ENCODE measurements at regions not wholly inside any gene's neighbourhood (a gene's known extent, or its start where the extent isn't known, plus 50 kb on each side); places are given as distances from the start of the nearest gene placed in this dataset.
"Not testable (repeated sequence)": the region's sequence is repeated elsewhere in the genome, so short reads cannot be mapped to it uniquely, and the experiment has no call there.

DNA sequence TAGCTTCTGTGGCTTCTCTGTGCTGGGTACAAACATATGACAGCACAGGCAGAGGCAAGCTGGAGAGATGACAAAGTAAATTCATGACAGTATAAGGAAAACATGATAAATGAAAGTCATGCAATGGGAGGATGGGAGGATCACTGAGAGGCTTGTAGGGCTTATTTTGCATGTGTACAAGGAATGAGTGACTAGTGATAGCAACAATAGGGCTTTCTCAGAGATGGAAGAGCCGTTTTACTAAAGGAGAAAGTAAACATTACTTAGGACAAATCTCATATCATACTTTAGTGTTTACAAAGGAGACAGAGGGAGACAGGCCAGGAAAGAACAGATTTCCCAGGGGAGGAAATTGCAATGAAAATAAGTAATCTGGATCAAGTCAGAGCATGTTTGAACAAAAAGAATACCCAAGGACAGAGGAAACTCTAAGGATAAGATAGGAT is 82.5 kb upstream of the RBMS1 start:
- no peak overlapping the region for H3K4me3 Mint-ChIP-seq
- H3K36me3 Mint-ChIP-seq (ENCODE audit: low read depth), result no peaks in the 10 kb centered on the region
- H3K27me3 Mint-ChIP-seq, result no peaks in the 10 kb centered on the region
- H3K4me1 Mint-ChIP-seq (ENCODE audit: low read depth), result peaks cover 12% of the 10 kb centered on the region
- intact Hi-C loops (cut with micrococcal nuclease), result no loop called here
- no peak overlapping the region for H3K27ac Mint-ChIP-seq
- no peaks in the 10 kb centered on the region for H3K9me3 Mint-ChIP-seq

DNA sequence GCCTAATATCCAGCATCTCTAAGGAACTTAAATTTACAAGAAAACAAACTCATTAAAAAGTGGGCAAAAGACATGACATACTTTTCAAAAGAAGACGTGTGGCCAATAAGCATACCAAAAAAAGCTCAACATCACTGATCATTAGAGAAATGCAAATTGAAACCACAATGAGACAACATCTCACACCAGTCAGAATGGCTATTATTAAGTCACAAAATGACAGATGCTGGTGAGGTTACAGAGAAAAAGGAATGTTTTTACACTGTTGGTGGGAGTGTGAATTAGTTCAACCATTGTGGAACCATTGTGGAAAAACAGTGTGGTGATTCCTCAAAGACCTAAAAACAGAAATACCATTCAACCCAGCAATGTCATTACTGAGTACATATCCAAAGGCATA is 83.5 kb upstream of the RBMS1 start:
- H3K27ac Mint-ChIP-seq; H3K36me3 Mint-ChIP-seq (ENCODE audit: low read depth); H3K9me3 Mint-ChIP-seq; H3K27me3 Mint-ChIP-seq; intact Hi-C loops (cut with micrococcal nuclease); H3K4me1 Mint-ChIP-seq (ENCODE audit: low read depth); H3K4me3 Mint-ChIP-seq: not testable (repeated sequence)

DNA sequence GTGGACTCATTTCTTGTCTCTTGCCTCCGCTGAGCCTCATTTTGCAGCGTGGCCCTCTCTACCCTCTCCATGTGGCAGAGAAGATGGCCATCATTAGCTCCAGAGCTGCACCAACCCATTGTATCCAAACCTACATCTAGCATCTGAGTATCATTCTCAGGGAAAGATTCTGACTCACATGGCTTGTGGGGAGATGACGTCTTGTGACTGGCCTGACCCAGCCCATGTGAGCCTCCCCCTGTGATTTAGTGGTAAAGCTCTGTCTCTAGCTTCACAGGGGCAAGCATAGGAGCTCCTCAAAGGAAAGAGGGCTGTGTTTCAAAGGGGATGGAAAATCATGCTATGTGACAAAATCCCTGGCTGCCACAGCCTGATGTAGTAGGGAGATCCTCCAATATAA is 87.4 kb upstream of the RBMS1 start:
- intact Hi-C loops (cut with micrococcal nuclease), result no loop called here
- H3K36me3 Mint-ChIP-seq (ENCODE audit: low read depth), result no peaks in the 10 kb centered on the region
- H3K4me1 Mint-ChIP-seq (ENCODE audit: low read depth), result peaks cover 10% of the 10 kb centered on the region
- H3K27ac Mint-ChIP-seq, result no peak overlapping the region
- no peaks in the 10 kb centered on the region for H3K9me3 Mint-ChIP-seq
- no peak overlapping the region for H3K4me3 Mint-ChIP-seq
- no peaks in the 10 kb centered on the region for H3K27me3 Mint-ChIP-seq

DNA sequence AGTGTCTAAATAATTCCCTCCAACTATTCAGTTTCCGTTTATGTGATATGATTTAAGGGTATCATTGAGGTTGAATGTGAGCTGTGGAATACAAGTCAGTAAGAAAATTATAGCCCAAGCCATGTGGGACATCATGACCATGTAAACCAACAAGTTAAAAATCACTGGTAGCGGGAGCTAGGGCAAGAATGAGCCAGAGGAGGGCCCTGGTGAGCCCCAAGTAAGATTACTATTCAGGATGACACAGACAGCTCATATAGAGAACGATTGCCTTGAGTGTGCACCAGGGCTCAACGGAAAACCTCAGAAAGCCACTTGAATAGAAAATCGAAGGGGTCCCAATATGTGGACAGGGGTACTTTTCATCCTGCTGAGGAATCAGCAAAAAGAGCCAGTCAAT is 87.8 kb upstream of the RBMS1 start:
- Mint-ChIP-seq H3K27me3 (no peaks in the 10 kb centered on the region), H3K9me3 (no peaks in the 10 kb centered on the region), H3K4me3 (no peak overlapping the region), H3K27ac (no peak overlapping the region), H3K4me1 (ENCODE audit: low read depth) (peaks cover 12% of the 10 kb centered on the region), H3K36me3 (ENCODE audit: low read depth) (no peaks in the 10 kb centered on the region)
- intact Hi-C loops (cut with micrococcal nuclease), result no loop called here

DNA sequence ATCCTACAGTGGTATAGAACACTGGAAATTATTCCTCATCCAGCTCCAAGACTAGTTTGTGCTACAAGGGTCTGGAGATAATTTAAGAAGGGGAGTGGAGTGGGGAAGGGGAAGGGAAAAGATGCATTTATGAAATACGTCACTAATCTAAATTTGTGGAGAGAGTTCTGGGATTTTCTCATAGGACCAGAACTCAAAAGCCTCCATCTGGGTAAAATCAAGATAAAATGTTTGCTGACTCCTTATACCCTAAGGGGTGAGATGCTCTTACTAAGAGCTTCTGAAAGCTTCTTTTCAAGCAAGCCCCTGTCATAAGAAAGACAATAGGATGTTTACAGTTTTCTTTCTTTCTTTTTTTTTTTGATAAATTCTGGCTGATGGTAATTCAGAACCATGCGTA is 88.5 kb upstream of the RBMS1 start:
- Mint-ChIP-seq H3K4me3 (no peak overlapping the region), H3K27ac (no peak overlapping the region), H3K9me3 (no peaks in the 10 kb centered on the region), H3K4me1 (ENCODE audit: low read depth) (peaks cover 12% of the 10 kb centered on the region), H3K36me3 (ENCODE audit: low read depth) (no peaks in the 10 kb centered on the region), H3K27me3 (no peaks in the 10 kb centered on the region)
- intact Hi-C loops (cut with micrococcal nuclease), result no loop called here

DNA sequence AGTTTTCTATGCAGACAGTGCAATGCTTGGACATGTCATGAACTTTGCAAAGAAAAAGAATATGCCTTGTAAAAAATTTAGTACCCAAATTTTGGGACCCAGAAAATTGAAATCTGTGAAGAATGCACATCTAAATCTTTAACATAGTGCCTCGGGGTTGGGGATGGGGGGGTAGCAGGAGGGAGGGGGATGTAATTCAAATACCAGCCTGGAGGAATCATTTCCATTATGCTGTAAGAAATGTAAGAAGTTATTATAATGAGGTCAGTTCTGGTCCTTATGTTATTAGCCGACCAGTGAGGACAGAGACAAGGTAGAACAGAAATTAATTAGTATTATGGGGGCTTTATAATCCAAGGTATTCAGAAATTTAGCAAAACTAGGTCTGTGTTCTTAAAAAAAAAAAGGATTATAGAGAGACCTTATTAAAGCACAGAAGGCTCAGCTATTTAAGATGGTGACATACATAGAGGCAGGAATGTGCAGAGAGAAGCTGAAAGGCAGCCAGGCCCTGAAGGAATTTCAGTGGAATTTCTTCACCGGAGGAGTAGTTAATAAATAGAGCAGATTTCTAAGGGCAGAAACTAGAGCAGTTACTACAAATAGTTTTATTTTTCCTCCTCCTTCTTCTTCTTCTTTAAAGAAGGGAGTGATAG is 89.0 kb upstream of the RBMS1 start:
- Mint-ChIP-seq H3K9me3 (no peaks in the 10 kb centered on the region), H3K27me3 (no peaks in the 10 kb centered on the region), H3K4me1 (ENCODE audit: low read depth) (peaks cover 12% of the 10 kb centered on the region), H3K27ac (no peak overlapping the region), H3K4me3 (no peak overlapping the region), H3K36me3 (ENCODE audit: low read depth) (no peaks in the 10 kb centered on the region)
- intact Hi-C loops (cut with micrococcal nuclease), result no loop called here

DNA sequence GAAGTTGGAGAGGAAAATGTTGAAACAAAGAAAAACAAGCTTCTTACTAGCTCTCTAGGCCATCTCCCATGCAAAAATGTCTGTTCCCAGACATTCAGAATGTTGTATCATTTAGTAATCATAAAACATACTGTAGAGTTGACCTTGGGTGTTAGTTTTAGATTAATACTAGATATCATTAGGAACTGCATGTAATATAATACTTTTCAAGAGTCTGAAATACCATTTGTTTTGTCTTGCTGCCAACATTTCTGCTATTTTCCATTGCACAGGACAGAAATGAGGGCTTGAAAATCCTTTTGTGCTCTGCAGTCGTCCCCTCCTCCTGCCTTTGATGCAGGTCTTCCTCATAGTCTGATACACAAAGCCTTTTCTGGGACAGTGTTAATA is 89.5 kb upstream of the RBMS1 start:
- Mint-ChIP-seq H3K9me3 (no peaks in the 10 kb centered on the region), H3K27me3 (no peaks in the 10 kb centered on the region), H3K27ac (no peak overlapping the region), H3K4me1 (ENCODE audit: low read depth) (peaks cover 12% of the 10 kb centered on the region), H3K4me3 (no peak overlapping the region), H3K36me3 (ENCODE audit: low read depth) (no peaks in the 10 kb centered on the region)
- intact Hi-C loops (cut with micrococcal nuclease), result no loop called here

DNA sequence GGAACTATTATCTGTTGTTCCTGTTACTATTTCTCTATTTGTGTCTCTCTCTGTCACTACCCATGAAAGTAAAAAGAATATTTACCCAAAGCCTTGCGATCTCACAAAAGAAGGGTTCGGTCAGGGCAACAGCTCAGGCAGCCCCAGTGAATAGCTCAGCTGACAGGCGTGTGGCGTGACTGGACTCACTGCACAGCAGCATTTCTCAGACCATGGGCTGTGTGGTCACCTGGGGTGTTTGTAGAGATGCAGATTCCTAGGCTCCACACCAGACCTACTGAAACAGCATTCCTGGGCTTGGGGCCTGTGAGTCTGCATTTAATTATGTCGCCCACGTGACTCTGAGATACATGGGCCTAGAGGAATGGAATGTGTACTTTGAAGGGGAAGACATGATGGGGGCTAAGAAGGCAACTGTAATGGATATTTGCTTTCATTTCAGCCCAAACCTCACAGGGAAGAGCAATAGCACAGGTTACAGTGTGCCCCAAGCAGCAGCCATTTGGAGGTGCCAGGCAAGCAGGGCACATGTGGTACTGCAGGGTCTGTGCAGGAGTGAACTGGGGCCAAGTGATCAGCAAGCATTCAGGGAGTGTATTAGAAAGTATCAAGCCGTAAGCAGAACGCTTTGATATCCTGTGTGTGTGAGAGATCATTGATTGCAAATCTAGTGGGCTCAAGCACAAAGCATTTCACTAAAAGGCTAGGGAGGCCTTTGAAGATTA is 90.4 kb upstream of the RBMS1 start:
- Mint-ChIP-seq H3K9me3 (no peaks in the 10 kb centered on the region), H3K27me3 (no peaks in the 10 kb centered on the region), H3K36me3 (ENCODE audit: low read depth) (no peaks in the 10 kb centered on the region), H3K4me3 (no peak overlapping the region), H3K4me1 (ENCODE audit: low read depth) (peaks cover 12% of the 10 kb centered on the region), H3K27ac (no peak overlapping the region)
- intact Hi-C loops (cut with micrococcal nuclease), result no loop called here

DNA sequence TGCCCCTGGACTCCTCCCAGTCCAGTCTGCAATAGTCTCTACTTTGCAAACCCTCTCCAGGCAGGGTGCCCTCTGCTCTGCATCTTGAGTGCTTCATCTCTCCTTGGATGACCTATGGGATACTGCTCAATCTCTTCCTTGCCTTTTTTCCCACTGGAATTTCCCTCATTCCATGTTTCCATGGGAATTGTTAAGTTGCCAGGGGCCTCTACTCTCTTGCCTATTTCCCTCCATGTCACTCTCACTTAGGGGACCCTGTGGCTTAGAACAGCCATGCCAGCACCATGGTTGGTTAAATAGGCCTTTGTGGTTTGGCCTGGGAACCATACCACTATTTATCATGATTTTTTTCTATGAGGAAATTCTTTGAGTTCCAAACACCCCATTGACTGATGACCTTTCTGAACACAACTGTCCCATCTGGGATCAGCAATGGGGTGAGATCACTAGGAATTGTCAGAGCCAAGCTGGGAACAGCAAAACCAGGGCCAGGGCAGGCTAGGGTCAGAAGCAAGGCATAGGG is 91.4 kb upstream of the RBMS1 start:
- H3K9me3 Mint-ChIP-seq, result no peaks in the 10 kb centered on the region
- no peak overlapping the region for H3K4me3 Mint-ChIP-seq
- H3K4me1 Mint-ChIP-seq (ENCODE audit: low read depth), result peaks cover 12% of the 10 kb centered on the region
- H3K27ac Mint-ChIP-seq, result no peak overlapping the region
- intact Hi-C loops (cut with micrococcal nuclease), result no loop called here
- no peaks in the 10 kb centered on the region for H3K36me3 Mint-ChIP-seq (ENCODE audit: low read depth)
- no peaks in the 10 kb centered on the region for H3K27me3 Mint-ChIP-seq

DNA sequence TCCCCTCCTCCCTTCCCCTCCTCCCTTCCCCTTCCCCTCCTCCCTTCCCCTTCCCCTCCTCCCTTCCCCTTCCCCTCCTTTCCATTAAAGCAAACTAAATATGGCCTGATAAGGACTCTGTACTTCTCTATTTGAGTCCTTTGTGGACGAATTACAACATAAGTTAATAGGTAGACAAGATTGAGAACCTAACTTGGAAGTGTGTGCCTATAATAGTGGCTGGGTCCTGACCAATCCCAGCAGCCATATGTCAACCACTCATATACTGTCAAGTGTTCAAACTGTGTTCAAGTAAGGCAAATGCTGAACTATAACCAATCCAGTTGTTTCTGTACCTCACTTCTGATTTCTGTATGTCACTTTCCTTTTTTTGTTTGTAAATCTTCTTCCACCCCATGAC is 97.1 kb upstream of the RBMS1 start:
- intact Hi-C loops (cut with micrococcal nuclease), result no loop called here
- Mint-ChIP-seq H3K4me3 (no peak overlapping the region), H3K4me1 (ENCODE audit: low read depth) (peaks cover 15% of the 10 kb centered on the region), H3K27me3 (no peaks in the 10 kb centered on the region), H3K27ac (no peak overlapping the region), H3K36me3 (ENCODE audit: low read depth) (no peaks in the 10 kb centered on the region), H3K9me3 (no peaks in the 10 kb centered on the region)

DNA sequence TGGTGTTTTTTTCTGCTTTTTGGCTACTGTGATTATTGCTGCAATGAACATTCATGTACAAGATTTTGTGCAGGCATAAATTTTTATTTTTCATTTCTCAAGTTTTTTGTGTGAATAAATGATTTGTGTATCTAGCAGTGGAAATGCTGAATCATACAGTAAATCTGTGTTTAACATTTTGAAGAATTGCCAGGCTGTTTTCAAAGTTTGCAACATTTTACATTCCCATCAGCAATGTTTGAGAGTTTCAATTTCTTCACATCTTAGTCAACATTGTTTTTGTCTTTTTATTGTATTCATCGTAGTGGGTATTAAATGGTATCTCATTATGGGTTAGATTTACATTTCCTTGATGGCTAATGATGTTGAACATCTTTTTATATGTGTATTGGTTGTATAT is 98.8 kb upstream of the RBMS1 start:
- peaks cover 10% of the 10 kb centered on the region for H3K4me1 Mint-ChIP-seq (ENCODE audit: low read depth)
- no peak overlapping the region for H3K27ac Mint-ChIP-seq
- H3K27me3 Mint-ChIP-seq, result no peaks in the 10 kb centered on the region
- no peaks in the 10 kb centered on the region for H3K9me3 Mint-ChIP-seq
- no peaks in the 10 kb centered on the region for H3K36me3 Mint-ChIP-seq (ENCODE audit: low read depth)
- no peak overlapping the region for H3K4me3 Mint-ChIP-seq
- intact Hi-C loops (cut with micrococcal nuclease), result no loop called here

DNA sequence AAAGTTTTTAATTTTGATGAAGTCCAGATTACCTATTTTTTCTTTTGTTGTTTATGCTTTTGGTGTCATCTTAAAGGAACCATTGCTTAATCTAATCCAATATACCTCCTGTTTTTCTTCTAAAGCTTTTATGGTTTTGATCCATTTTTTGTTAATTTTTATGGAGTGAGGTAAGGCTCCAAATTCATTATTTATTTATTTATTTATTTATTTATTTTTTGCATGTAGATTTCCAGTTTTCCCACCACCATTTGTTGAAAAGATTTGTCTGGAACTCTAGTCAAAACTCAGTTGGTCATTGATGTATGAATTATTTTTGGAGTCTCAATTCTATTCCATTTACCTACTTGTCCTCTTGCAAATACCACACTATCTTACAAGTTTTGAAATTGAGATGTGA is 99.4 kb upstream of the RBMS1 start:
- no peaks in the 10 kb centered on the region for H3K27me3 Mint-ChIP-seq

DNA sequence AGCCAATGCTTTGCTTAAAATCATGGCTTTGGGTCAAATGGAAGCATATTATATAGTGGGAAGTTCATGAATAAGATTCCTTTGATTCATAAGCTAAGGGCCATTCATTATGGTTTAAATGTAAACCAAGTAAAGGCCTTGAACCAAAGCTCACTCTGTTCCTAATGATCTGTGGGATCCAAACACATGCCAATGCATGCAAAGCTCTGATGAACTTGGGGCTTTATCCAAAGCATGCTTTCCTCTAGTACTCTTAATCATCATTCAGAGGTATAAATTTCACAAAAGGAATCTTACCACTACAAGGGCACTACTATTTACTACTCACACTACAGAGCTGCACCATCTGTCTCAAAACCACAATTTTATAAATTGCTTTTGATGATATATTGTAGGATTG is 102.8 kb upstream of the RBMS1 start:
- Mint-ChIP-seq H3K4me1 (ENCODE audit: low read depth) (peaks cover 2% of the 10 kb centered on the region), H3K4me3 (no peak overlapping the region), H3K27me3 (no peaks in the 10 kb centered on the region), H3K9me3 (no peaks in the 10 kb centered on the region), H3K36me3 (ENCODE audit: low read depth) (no peaks in the 10 kb centered on the region), H3K27ac (no peak overlapping the region)
- intact Hi-C loops (cut with micrococcal nuclease), result no loop called here

More for the DNA sequence above, 99.4 kb upstream of the RBMS1 start:
- H3K4me1 Mint-ChIP-seq (ENCODE audit: low read depth), result peaks cover 10% of the 10 kb centered on the region
- no peaks in the 10 kb centered on the region for H3K9me3 Mint-ChIP-seq
- H3K4me3 Mint-ChIP-seq, result no peak overlapping the region
- no peaks in the 10 kb centered on the region for H3K36me3 Mint-ChIP-seq (ENCODE audit: low read depth)
- intact Hi-C loops (cut with micrococcal nuclease), result no loop called here
- no peak overlapping the region for H3K27ac Mint-ChIP-seq

DNA sequence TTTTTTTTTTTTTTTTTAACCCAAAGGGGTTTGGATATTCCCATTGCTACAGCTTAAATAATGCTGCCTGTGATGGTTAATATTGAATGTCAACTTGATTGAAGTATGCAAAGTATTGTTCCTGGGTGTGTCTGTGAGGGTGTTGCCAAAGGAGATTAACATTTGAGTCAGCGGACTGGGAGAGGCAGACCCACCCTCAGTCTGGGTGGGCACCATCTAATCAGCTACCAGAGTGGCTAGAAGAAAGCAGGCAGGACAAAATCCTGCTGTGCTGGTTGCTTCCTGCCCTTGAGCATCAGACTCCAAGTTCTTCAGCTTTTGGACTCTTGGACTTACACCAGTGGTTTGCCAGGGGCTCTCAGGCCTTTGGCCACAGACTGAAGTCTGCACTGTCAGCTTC is 106.8 kb upstream of the RBMS1 start:
- H3K27me3 Mint-ChIP-seq; H3K4me3 Mint-ChIP-seq; intact Hi-C loops (cut with micrococcal nuclease); H3K4me1 Mint-ChIP-seq (ENCODE audit: low read depth); H3K27ac Mint-ChIP-seq; H3K9me3 Mint-ChIP-seq; H3K36me3 Mint-ChIP-seq (ENCODE audit: low read depth): not testable (repeated sequence)

DNA sequence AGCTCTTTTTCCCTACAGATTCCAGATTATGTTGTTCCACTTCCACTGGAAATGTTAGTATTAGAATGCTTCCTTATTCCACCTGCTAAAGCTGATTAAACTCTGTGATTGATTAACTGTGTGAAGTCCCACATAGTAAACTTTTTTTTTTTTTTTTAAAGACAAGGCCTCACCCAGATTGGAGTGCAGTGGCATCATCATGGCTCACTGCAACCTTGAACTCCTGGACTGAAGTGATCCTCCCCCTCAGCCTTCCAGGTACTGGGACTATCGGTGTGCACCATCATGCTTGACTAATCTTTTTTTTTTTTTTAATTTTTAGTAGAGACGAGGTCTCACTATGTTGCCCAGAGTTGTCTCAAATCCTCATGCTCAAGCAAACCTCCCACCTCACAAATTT is 108.5 kb upstream of the RBMS1 start:
- intact Hi-C loops (cut with micrococcal nuclease), result no loop called here
- H3K36me3 Mint-ChIP-seq (ENCODE audit: low read depth), result no peaks in the 10 kb centered on the region
- no peaks in the 10 kb centered on the region for H3K4me1 Mint-ChIP-seq (ENCODE audit: low read depth)
- no peak overlapping the region for H3K4me3 Mint-ChIP-seq
- H3K27me3 Mint-ChIP-seq, result no peaks in the 10 kb centered on the region
- no peak overlapping the region for H3K27ac Mint-ChIP-seq
- H3K9me3 Mint-ChIP-seq, result no peaks in the 10 kb centered on the region

Data from dendritic cell treated with granulocyte-macrophage colony-stimulating factor and Interleukin-4, amounts not matched to agents 40 ng/mL and 50 ng/mL, for 4 days (primary cell).